Bronchial epithelial cell (primary cell): ENCODE measurements at regions not wholly inside any gene's neighbourhood (a gene's known extent, or its start where the extent isn't known, plus 50 kb on each side); places are given as distances from the start of the nearest gene placed in this dataset.
A peak's percentile ranks its signal among the peaks of the same experiment; 100 is the strongest.

ENCODE experiments used
- DNase-seq: peaks from one replicate; pipeline ENCODE4 v3.0.0-alpha.2; 2010; ENCODE audit warnings: low read depth
- FAIRE-seq: peaks from 2 replicates; lab custom pipeline; 2011; peaks lifted over from hg19 to GRCh38; lab: Jason Lieb, UNC
- H3K27me3 ChIP-seq: 2 replicates; pipeline ENCODE4 v1.5.1; 2011; ENCODE audit warnings: low read length; ENCODE audit not compliant: control insufficient read depth, insufficient read depth
- H3K36me3 ChIP-seq: 2 replicates; pipeline ENCODE4 v1.5.1; 2011; ENCODE audit warnings: low read length; ENCODE audit not compliant: control insufficient read depth, insufficient read depth
- H3K4me3 ChIP-seq: 2 replicates; pipeline ENCODE4 v1.5.1; 2011; ENCODE audit warnings: mild to moderate bottlenecking, low read depth, low read length, control low read depth
- CTCF ChIP-seq: IDR thresholded peaks from 2 replicates; pipeline ENCODE4 v1.5.1; 2011; ENCODE audit warnings: mild to moderate bottlenecking, moderate library complexity, low read length, control low read depth, inconsistent platforms; ENCODE audit not compliant: insufficient read depth, severe bottlenecking

- DNase-seq (no peak), FAIRE-seq (no peak)
- no peak overlapping the region for H3K4me3 ChIP-seq
- no peak for TF ChIP-seq CTCF
- H3K27me3 ChIP-seq: no peaks in the 10 kb centered on the region
- H3K36me3 ChIP-seq: no peaks in the 10 kb centered on the region
Measured at GRCh38 chr2:154620471-154620870, 78.0 kb upstream of the KCNJ3 start.

GRCh38 chr2:154623819-154624218 is 74.7 kb upstream of the KCNJ3 start:
- DNase-seq (peak; percentile 44), FAIRE-seq (no peak)
- Histone ChIP-seq H3K4me3 (no peak overlapping the region), H3K36me3 (no peaks in the 10 kb centered on the region), H3K27me3 (no peaks in the 10 kb centered on the region)
- TF ChIP-seq CTCF: peak; percentile 57

- no peak for FAIRE-seq
- TF ChIP-seq CTCF: no peak
- H3K36me3 ChIP-seq: no peaks in the 10 kb centered on the region
- no peak for DNase-seq
- no peak overlapping the region for H3K4me3 ChIP-seq
- H3K27me3 ChIP-seq: no peaks in the 10 kb centered on the region
Measured at GRCh38 chr2:154637456-154637855, 61.0 kb upstream of the KCNJ3 start.

- H3K27me3 ChIP-seq: no peaks in the 10 kb centered on the region
- no peak for FAIRE-seq
- DNase-seq: no peak
- no peak overlapping the region for H3K4me3 ChIP-seq
- H3K36me3 ChIP-seq: no peaks in the 10 kb centered on the region
- no peak for TF ChIP-seq CTCF
Measured at GRCh38 chr2:154638783-154639182, 59.7 kb upstream of the KCNJ3 start.

GRCh38 chr2:154640000-154640399 is 58.5 kb upstream of the KCNJ3 start:
- DNase-seq (no peak), FAIRE-seq (no peak)
- H3K36me3 ChIP-seq: no peaks in the 10 kb centered on the region
- no peak overlapping the region for H3K4me3 ChIP-seq
- no peaks in the 10 kb centered on the region for H3K27me3 ChIP-seq
- no peak for TF ChIP-seq CTCF
